VCaP (cell line): ENCODE measurements at regions not wholly inside any gene's neighbourhood (a gene's known extent, or its start where the extent isn't known, plus 50 kb on each side); places are given as distances from the start of the nearest gene placed in this dataset.

Experiments
- H3K27ac ChIP-seq: fragments of 450-650 bp; 2 replicates; pipeline ENCODE4 v1.5.1; 2017
- TF ChIP-seq, protein P1 (sequence below): fragments of 450-650 bp; conservative IDR thresholded peaks from 2 replicates; pipeline ENCODE4 v1.5.1; 2017; ENCODE audit warnings: mild to moderate bottlenecking, moderate library complexity

DNA sequence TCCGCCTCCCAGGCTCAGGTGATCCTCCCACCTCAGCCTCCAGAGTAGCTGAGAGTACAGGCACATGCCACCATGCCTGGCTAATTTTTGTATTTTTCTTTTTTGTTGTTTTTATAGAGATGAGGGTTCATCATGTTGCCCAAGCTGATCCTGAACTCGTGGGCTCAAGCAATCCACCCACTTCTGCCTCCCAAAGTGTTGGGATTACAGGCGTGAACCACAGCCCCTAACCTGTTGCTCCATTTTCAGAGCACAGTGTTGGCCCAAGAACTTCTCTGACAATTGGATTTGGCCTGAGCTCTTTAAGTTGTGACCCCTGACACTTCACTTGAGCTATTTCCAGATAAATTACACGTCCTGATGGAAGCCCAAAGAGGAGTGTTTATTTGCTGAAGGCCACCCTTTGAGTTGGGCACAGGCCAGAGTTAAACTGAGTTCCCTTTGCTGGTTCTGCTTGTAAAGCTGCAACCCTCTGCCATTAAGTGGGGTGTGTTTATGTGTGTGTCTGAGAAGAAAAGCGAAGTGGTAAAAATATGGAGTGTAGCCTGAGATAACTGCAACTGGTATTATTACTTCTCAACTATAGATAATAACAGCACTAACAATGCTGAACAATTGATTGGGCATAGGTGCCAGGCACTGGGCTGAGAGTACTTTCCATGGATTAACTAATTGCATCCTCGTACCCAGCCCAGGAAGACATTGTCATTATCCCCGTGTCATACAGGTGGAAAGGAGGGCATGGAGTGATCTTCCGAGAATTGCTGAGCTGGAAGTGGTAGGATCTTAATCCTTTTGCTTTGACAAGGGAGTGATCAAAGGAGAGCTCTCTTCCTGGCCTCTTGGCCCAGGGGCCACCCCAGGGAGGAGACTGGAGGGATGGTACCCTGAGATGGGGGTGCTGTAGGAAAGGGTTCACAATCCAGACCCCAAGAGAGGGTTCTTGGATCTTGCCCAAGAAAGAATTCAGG, 91.5 kb upstream of the PROK2 start:
- H3K27ac ChIP-seq = no peak overlapping the region
- TF ChIP-seq, protein P1, sequence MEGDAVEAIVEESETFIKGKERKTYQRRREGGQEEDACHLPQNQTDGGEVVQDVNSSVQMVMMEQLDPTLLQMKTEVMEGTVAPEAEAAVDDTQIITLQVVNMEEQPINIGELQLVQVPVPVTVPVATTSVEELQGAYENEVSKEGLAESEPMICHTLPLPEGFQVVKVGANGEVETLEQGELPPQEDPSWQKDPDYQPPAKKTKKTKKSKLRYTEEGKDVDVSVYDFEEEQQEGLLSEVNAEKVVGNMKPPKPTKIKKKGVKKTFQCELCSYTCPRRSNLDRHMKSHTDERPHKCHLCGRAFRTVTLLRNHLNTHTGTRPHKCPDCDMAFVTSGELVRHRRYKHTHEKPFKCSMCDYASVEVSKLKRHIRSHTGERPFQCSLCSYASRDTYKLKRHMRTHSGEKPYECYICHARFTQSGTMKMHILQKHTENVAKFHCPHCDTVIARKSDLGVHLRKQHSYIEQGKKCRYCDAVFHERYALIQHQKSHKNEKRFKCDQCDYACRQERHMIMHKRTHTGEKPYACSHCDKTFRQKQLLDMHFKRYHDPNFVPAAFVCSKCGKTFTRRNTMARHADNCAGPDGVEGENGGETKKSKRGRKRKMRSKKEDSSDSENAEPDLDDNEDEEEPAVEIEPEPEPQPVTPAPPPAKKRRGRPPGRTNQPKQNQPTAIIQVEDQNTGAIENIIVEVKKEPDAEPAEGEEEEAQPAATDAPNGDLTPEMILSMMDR = no peak

DNA sequence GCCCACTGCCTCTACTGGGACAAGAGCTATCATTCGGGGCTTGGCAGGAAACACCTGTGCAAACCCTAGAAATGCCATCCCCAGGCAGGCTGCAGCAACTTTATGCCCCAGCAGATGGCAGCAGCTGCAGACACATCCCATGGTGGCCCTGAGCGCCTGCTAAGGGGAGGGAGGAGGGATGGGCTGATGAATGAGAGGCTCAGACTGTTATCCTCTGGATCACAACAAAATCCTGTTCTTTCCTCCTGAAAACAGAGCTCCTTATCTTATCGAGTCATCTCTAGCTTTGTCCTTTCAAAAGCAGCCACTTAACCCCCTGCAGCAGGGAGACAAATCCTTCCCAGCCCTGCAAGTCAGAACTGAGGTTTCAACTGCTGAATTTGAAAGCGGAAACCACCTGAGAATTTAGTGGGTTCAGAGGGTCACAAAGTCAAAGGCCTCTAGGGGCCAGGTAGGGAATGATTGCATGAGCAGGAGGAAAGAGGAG, 90.6 kb upstream of the PROK2 start:
- no peak overlapping the region for H3K27ac ChIP-seq
- TF ChIP-seq, protein P1 = peak; percentile 98

DNA sequence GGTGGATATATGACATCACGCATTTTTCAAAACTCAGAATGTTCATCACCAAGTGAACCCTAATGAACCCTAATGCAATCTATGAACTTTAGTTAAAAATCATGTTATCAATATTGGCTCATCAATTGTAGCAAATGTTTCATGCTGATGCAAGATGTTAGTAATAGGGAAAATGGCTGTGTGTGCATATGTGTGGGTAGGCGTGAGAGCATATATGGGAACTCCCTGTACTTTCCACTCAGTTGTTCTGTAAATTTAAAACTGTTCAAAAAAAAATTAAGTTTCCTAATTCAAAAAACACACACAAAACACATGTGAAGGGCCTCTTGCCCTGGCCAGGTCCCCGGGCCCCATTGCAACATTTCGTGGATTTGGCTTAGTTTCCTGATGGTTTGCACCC, 89.7 kb upstream of the PROK2 start:
- TF ChIP-seq, protein P1 = no peak
- H3K27ac ChIP-seq = no peak overlapping the region

DNA sequence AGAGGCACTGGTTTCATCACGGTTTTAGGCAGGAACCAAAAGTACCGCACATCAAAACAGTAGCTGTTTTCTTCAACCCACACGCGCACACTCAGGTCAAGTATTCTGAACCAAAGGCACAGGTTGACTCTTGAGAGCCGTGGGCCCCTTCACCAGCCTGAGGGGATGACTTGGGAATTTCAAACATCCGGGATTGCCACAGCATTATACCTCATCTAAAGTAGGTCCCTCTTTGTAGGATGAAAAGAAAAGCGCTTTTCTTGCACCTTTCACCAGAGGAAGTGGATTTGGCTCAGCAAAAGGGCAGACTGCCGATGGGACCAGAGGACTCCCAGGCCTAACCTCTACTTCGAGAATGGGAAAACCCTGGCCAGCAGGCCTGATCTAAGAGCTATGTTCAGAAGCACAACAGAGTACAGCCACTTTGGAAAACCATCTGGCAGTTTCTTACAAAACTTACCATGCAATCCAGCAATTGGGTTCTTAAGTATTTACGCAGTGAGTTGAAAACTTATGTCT, 88.2 kb upstream of the PROK2 start:
- TF ChIP-seq, protein P1 = no peak
- H3K27ac ChIP-seq = no peak overlapping the region

DNA sequence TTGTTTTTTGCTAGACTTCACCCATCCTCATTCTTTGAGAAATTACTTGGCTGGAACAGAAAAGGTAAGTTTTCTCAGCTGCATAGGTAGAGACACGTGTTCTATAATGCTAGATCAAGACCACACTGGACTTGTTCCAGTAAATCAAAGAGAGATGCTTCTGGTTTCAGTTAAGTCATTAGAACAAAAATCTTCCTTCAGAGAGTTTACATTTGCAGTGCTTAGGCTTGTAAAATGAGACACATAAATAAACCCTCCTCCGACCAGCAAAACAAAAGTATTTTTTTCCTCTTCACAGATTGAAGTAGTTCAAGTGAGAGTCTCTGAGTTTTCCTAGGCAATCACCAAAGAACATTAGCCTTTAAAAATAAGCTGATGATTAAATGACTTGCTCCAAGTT, 87.3 kb upstream of the PROK2 start:
- H3K27ac ChIP-seq = no peak overlapping the region
- TF ChIP-seq, protein P1 = no peak

DNA sequence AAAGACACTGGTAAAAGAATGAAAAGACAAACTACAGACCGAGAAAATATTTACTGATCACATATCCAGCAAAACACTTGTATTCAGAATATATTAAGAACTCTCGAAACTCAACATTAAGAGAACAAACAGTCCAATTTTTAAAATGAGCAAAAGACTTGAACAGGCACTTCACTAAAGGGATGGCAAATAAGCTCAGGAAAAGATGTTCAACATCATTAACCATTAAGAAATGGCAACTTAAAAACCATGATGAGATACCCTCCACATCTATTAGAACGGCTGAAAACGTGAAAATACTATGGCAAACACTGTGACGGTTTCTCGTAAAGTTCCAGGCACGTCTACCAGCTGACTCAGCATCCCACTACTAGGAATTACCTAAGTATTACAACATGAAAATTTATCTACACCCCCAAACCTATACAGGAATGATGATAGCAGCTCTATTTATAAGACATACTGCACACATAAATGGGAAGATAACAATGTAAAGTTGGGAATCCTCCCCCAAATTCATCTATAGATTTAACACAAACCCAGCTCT, 86.1 kb upstream of the PROK2 start:
- TF ChIP-seq, protein P1 = no peak

DNA sequence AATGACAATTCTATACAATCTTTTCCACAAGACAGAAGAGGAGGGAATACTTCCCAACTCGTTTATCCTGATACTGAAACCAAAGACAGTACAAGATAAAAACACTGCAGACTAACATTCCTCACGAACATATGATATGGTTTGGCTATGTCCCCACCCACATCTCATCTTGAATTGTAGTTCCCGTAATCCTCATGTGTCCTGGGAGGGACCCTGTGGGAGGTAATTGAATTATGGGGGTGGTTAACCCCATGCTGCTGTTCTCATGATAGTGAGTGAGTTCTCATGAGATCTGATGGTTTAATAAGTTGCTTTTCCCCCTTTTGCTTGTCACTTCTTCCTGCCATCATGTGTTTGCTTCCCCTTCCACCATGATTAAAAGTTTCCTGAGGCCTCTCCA, 83.9 kb upstream of the PROK2 start:
- no peak overlapping the region for H3K27ac ChIP-seq
- TF ChIP-seq, protein P1 = no peak

More for the DNA sequence above, 86.1 kb upstream of the PROK2 start:
- no peak overlapping the region for H3K27ac ChIP-seq
